Upper lobe of left lung (tissue), 6 donors: ENCODE measurements at regions not wholly inside any gene's neighbourhood (a gene's known extent, or its start where the extent isn't known, plus 50 kb on each side); places are given as distances from the start of the nearest gene placed in this dataset.

Experiments
- ATAC-seq, 2 donors: fragments of 200-7000 bp; cut with Tn5 transposase; one replicate each; pipeline ENCODE4 v1.9.1; 2022; ENCODE audit warnings: mild to moderate bottlenecking in 2 of 2, moderate library complexity in 2 of 2; ENCODE audit not compliant: low FRiP score in 2 of 2
- DNase-seq, 2 donors: peaks; one replicate each; pipeline ENCODE4 v3.0.0-alpha.2; 2019 to 2020
- H3K27ac ChIP-seq, 4 donors: fragments of 200-600 bp; sonication (generic); one replicate each; pipeline ENCODE4 v1.5.1; 2016 to 2019
- H3K27me3 ChIP-seq, 4 donors: fragments of 200-600 bp; sonication (generic); one replicate each; pipeline ENCODE4 v1.5.1; 2017 to 2019
- H3K36me3 ChIP-seq, 4 donors: fragments of 200-600 bp; sonication (generic); one replicate each; pipeline ENCODE4 v1.5.1; 2016 to 2019
- H3K4me1 ChIP-seq, 4 donors: fragments of 200-600 bp; sonication (generic); one replicate each; pipeline ENCODE4 v1.5.1; 2018 to 2019
- H3K4me3 ChIP-seq, 4 donors: fragments of 200-600 bp; sonication (generic); one replicate each; pipeline ENCODE4 v1.5.1; 2017 to 2019; ENCODE audit warnings: mild to moderate bottlenecking in 2 of 4, moderate library complexity in 1 of 4
- H3K9me3 ChIP-seq, 4 donors: fragments of 200-600 bp; sonication (generic); one replicate each; pipeline ENCODE4 v1.5.1; 2018 to 2019
- CTCF ChIP-seq, 6 experiments: fragments of 450-650 bp in 4 of 6; fragments of 200-600 bp in 2 of 6; sonication (generic) in 2 of 6; IDR thresholded peaks; one replicate each; pipeline ENCODE4 v1.5.1; 2016 to 2019; ENCODE audit warnings: antibody characterized with exemption in 6 of 6
- EP300 ChIP-seq, 4 donors: sonication (generic); formaldehyde crosslinking; IDR thresholded peaks; one replicate each; pipeline ENCODE4 v1.5.1; 2017; ENCODE audit warnings: antibody characterized with exemption in 4 of 4, control low read depth in 2 of 4
- POLR2A ChIP-seq, 4 donors: fragments of 450-650 bp; IDR thresholded peaks; one replicate each; pipeline ENCODE4 v1.5.1; 2016 to 2017; ENCODE audit warnings: antibody characterized with exemption in 4 of 4, mild to moderate bottlenecking in 2 of 4
- POLR2AphosphoS5 ChIP-seq, 2 donors: sonication (generic); formaldehyde crosslinking; IDR thresholded peaks; one replicate each; pipeline ENCODE4 v1.5.1; 2017; ENCODE audit warnings: antibody characterized with exemption in 2 of 2
- WGBS, 2 donors: methylation state at CpG; one replicate each; pipeline ENCODE4 v1.1.5; 2017 to 2018; 5-methylcytosine and 5-hydroxymethylcytosine counted together
- donor health status: DM: no; HTN: no; CAD: no; lungs with moderate emphysema.
- donor health status: DM: no; HTN: yes; CAD: no; lungs with severe emphysema.

DNA sequence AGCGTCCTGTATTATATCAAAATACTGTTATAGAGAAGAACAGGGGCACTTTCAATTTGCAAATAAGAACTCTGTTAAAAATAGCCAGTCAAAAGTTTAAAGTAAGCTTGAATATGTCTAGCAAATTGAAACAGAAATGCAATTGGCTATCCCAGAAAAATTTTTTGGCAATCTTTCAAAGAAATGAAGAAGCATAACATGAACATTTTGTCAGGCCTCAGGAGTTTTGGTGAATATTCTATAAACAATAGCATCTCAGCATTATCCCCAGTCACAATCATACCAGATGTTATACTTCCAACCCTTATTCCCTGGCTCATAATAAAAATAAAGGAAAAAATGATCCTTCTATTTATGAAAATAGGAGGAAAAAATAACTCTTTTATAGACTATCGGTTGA is 252.4 kb downstream of the GRB14 start:
- TF ChIP-seq CTCF (IDR thresholded peaks at IDR 0.05) (no peak), POLR2A (IDR thresholded peaks at IDR 0.05) (no peak), EP300 (IDR thresholded peaks at IDR 0.05) (no peak), POLR2AphosphoS5 (IDR thresholded peaks at IDR 0.05) (no peak)
- H3K27me3 ChIP-seq, result no peaks in the 10 kb centered on the region
- no peak for DNase-seq
- peaks cover 0 to 5% (median 2%) of the 10 kb centered on the region in 4 donors for H3K9me3 ChIP-seq
- H3K4me1 ChIP-seq, result no peaks in the 10 kb centered on the region
- no peaks in the 10 kb centered on the region for H3K36me3 ChIP-seq
- 71 to 74% methylated on average over 2 of the region's 2 CpGs for WGBS, 2 donors
- ATAC-seq, result no peak
- no peak overlapping the region for H3K27ac ChIP-seq
- H3K4me3 ChIP-seq, result no peak overlapping the region

DNA sequence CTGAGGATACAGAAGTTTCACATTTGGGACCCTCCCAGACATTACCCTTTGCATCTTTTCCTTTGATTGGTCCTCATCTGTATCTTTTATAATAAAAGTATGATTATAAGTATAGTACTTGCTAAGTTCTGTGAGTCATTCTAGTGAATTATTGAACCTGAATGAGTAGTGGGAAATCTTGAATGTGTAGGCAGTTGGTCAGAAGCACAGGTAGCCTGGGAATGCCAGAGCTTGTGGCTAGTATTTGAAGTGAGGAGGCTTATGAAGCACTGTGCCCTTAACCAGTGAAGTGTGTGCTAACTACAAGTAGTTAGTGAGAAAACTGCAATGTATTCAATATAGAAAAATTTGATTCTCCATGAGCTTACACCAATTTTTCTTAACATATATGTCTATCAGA is 257.6 kb downstream of the GRB14 start:
- H3K4me1 ChIP-seq, result no peaks in the 10 kb centered on the region
- no peaks in the 10 kb centered on the region for H3K9me3 ChIP-seq
- no peaks in the 10 kb centered on the region for H3K36me3 ChIP-seq
- ATAC-seq (no peak), DNase-seq (no peak)
- no peak overlapping the region for H3K27ac ChIP-seq
- no peaks in the 10 kb centered on the region for H3K27me3 ChIP-seq
- TF ChIP-seq EP300 (IDR thresholded peaks at IDR 0.05), result no peak
- no peak for TF ChIP-seq CTCF (IDR thresholded peaks at IDR 0.05)
- TF ChIP-seq POLR2A (IDR thresholded peaks at IDR 0.05), result no peak
- no peak for TF ChIP-seq POLR2AphosphoS5 (IDR thresholded peaks at IDR 0.05)
- H3K4me3 ChIP-seq, result no peak overlapping the region

GRCh38 chr2:164351536-164351935 is 269.7 kb downstream of the GRB14 start:
- no peaks in the 10 kb centered on the region for H3K4me1 ChIP-seq

DNA sequence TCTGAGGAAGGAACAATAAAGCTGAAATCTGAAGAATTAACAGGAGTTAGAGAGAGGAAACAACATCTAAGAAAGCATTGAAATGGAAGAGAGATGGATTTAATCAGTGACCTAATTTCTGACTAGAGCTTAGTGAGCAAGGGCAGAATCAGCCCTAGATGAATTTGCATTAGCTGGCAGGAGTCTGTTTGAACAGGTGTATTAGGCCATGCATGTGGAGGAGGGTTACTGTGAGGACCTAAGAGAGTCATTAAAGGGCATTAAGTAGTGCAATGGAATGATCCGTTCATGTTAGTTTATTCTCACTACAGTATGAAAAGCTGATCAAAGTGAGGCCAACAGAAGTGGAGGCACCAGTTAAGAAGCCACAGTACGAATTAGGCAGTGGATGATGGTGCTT is 285.3 kb downstream of the GRB14 start:
- ATAC-seq (peak; percentile 17 to 69), DNase-seq (peak in 1 of 2 donors; percentile 30)
- no peaks in the 10 kb centered on the region for H3K36me3 ChIP-seq
- H3K9me3 ChIP-seq, result no peaks in the 10 kb centered on the region
- H3K4me3 ChIP-seq, result no peak overlapping the region
- TF ChIP-seq POLR2A (IDR thresholded peaks at IDR 0.05) (no peak), POLR2AphosphoS5 (IDR thresholded peaks at IDR 0.05) (no peak), CTCF (IDR thresholded peaks at IDR 0.05) (no peak), EP300 (IDR thresholded peaks at IDR 0.05) (no peak)
- 43 to 51% methylated on average over 2 of the region's 2 CpGs for WGBS, 2 donors
- no peaks in the 10 kb centered on the region for H3K4me1 ChIP-seq
- H3K27me3 ChIP-seq, result no peaks in the 10 kb centered on the region
- H3K27ac ChIP-seq, result no peak overlapping the region

More at GRCh38 chr2:164351536-164351935, 269.7 kb downstream of the GRB14 start:
- TF ChIP-seq EP300 (IDR thresholded peaks at IDR 0.05), result no peak
- no peak for TF ChIP-seq CTCF (IDR thresholded peaks at IDR 0.05)
- no peak for TF ChIP-seq POLR2A (IDR thresholded peaks at IDR 0.05)
- no peak for TF ChIP-seq POLR2AphosphoS5 (IDR thresholded peaks at IDR 0.05)
- no peak for ATAC-seq
- WGBS, 2 donors, result 91 to 95% methylated on average over 2 of the region's 2 CpGs
- Histone ChIP-seq H3K27me3 (no peaks in the 10 kb centered on the region), H3K9me3 (no peaks in the 10 kb centered on the region), H3K36me3 (no peaks in the 10 kb centered on the region), H3K27ac (no peak overlapping the region), H3K4me3 (no peak overlapping the region)
- no peak for DNase-seq

DNA sequence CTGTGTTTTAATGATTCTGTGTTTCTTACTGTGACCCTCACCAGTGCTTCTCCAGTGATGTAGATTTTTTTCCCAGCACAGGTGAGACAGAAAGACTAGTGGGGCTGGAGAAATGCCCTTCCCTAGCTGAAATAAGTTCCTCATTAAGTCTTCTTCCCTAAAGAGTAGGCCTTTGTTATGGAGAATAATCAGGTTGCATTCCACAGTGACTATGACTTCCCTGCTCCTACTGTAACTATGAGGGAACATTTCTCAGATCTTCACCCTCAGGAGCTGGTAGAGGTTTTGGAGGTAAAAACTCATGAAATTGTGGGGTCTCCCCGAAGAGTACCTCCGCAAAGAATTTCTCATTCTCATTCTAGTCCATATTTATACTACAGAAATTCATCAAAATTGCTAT is 286.2 kb downstream of the GRB14 start:
- DNase-seq (no peak), ATAC-seq (no peak)
- Histone ChIP-seq H3K4me3 (no peak overlapping the region), H3K36me3 (no peaks in the 10 kb centered on the region), H3K27ac (no peak overlapping the region), H3K4me1 (no peaks in the 10 kb centered on the region), H3K27me3 (no peaks in the 10 kb centered on the region), H3K9me3 (no peaks in the 10 kb centered on the region)
- TF ChIP-seq POLR2A (IDR thresholded peaks at IDR 0.05) (no peak), EP300 (IDR thresholded peaks at IDR 0.05) (no peak), POLR2AphosphoS5 (IDR thresholded peaks at IDR 0.05) (no peak), CTCF (IDR thresholded peaks at IDR 0.05) (no peak)
- 87 to 88% methylated on average over 2 of the region's 2 CpGs for WGBS, 2 donors
